ENCODE measurements at regions not wholly inside any gene's neighbourhood (a gene's known extent, or its start where the extent isn't known, plus 50 kb on each side); places are given as distances from the start of the nearest gene placed in this dataset.
A peak's percentile ranks its signal among the peaks of the same experiment; 100 is the strongest.

DNA sequence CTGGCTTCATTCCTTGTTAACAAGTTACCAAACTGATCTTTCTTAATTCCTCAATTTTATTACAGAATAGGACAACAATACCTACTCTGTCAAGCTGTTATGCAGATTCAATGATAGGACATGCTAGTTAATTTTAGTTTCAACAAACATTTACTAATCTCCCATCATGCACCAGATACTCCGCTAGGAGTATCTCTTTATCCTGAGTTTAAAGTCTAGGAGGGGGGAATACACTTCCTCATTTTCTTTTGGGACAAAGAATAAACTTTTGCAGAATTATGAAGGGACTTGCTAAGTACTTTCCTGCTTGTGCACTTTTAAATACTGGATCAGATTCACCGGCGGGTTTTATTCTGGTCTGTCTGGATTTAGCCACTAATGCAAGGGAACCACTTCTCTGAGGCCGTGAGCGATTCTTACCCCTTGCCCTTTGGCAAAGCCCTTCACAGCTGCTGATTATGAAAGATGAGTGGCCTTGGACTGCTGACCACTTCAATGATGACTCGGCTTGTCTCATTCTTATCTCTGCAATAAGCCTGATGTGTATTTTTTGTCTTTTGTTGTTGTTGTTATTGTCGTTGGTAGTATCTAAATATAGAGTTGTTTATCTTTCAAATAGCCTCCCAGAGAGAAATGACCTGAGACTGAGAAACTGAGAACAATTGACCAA is 73.9 kb downstream of the RMI1 start:
- H3K27me3 ChIP-seq, result no peaks in the 10 kb centered on the region
- peak; percentile 35 to 87 (median 77) for DNase-seq
- no peak overlapping the region for H3K4me3 ChIP-seq
- 32 to 40% (median 36%) methylated on average over 7 of the region's 7 CpGs for WGBS, 4 donors
- intact Hi-C loops (cut with DNase I), result no loop called here
- H3K36me3 ChIP-seq (replicated peaks in 1 of 2), result no peaks in the 10 kb centered on the region
- TF ChIP-seq, protein P1, sequence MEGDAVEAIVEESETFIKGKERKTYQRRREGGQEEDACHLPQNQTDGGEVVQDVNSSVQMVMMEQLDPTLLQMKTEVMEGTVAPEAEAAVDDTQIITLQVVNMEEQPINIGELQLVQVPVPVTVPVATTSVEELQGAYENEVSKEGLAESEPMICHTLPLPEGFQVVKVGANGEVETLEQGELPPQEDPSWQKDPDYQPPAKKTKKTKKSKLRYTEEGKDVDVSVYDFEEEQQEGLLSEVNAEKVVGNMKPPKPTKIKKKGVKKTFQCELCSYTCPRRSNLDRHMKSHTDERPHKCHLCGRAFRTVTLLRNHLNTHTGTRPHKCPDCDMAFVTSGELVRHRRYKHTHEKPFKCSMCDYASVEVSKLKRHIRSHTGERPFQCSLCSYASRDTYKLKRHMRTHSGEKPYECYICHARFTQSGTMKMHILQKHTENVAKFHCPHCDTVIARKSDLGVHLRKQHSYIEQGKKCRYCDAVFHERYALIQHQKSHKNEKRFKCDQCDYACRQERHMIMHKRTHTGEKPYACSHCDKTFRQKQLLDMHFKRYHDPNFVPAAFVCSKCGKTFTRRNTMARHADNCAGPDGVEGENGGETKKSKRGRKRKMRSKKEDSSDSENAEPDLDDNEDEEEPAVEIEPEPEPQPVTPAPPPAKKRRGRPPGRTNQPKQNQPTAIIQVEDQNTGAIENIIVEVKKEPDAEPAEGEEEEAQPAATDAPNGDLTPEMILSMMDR (IDR thresholded peaks at IDR 0.05), result no peak
- TF ChIP-seq POLR2A (IDR thresholded peaks at IDR 0.05), result no peak
- peak overlapping the region in 3 of 5 donors; percentile 53 to 66 (median 63) for H3K27ac ChIP-seq
- H3K9me3 ChIP-seq (replicated peaks in 1 of 3), result no peaks in the 10 kb centered on the region
- H3K4me1 ChIP-seq (replicated peaks in 1 of 2), result peaks cover 17 to 27% of the 10 kb centered on the region in 2 donors

DNA sequence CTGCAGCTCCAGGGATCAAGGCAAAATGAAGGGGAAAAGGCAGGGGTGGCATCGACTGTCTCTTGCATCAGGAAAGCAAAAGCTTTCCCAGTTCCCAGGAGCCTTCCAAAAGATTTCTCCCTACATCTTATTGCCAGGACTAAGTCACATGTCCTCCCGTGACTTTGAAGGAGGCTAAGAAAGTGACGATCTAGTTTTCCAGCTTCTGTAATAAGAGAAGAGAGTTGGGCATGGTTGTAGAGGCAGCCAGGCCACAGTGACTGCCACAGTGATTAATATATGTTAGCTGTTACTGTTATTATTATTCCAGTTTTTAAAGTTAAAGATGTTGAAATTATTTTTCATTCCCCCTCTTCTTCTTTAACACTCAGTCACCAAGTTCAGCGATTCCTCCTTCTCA is 77.1 kb downstream of the RMI1 start:
- no peaks in the 10 kb centered on the region for H3K27me3 ChIP-seq
- intact Hi-C loops (cut with DNase I), result no loop called here
- no peaks in the 10 kb centered on the region for H3K9me3 ChIP-seq (replicated peaks in 1 of 3)
- peaks cover 17 to 27% of the 10 kb centered on the region in 2 donors for H3K4me1 ChIP-seq (replicated peaks in 1 of 2)
- no peak for TF ChIP-seq POLR2A (IDR thresholded peaks at IDR 0.05)
- TF ChIP-seq, protein P1 (IDR thresholded peaks at IDR 0.05), result no peak
- no peaks in the 10 kb centered on the region for H3K36me3 ChIP-seq (replicated peaks in 1 of 2)
- WGBS, 4 donors, result 76 to 96% (median 89%) methylated on average over 4 of the region's 4 CpGs
- no peak overlapping the region for H3K4me3 ChIP-seq
- DNase-seq, result no peak
- H3K27ac ChIP-seq, result no peak overlapping the region

DNA sequence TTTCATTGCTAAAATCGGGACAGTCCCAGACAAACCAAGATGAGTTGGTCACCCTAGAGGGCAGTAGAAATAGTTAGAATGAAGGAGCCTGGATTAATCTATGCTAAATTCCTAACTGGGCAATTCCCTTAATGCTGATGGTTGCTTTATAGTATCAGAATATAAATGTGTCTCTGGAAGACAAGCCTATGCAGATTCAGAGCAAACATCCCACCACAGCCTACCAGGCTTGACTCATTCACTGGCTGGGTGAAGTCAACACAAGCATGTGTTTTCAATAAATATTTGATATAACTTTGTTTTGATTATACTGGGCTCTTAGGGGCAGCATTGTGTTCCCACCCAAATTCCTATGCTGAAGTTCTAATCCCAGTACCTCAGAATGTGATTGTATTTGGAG is 79.3 kb downstream of the RMI1 start:
- TF ChIP-seq, protein P1 (IDR thresholded peaks at IDR 0.05), result no peak
- TF ChIP-seq POLR2A (IDR thresholded peaks at IDR 0.05), result no peak
- H3K4me3 ChIP-seq, result no peak overlapping the region
- intact Hi-C loops (cut with DNase I), result no loop called here
- H3K27ac ChIP-seq, result no peak overlapping the region
- no peak for DNase-seq
- H3K27me3 ChIP-seq, result no peaks in the 10 kb centered on the region
- no peaks in the 10 kb centered on the region for H3K36me3 ChIP-seq (replicated peaks in 1 of 2)
- WGBS, 4 donors, result 75 to 94% (median 86%) methylated on average over 1 of the region's 1 CpG
- H3K4me1 ChIP-seq (replicated peaks in 1 of 2), result peaks cover 14 to 17% of the 10 kb centered on the region in 2 donors
- H3K9me3 ChIP-seq (replicated peaks in 1 of 3), result no peaks in the 10 kb centered on the region

DNA sequence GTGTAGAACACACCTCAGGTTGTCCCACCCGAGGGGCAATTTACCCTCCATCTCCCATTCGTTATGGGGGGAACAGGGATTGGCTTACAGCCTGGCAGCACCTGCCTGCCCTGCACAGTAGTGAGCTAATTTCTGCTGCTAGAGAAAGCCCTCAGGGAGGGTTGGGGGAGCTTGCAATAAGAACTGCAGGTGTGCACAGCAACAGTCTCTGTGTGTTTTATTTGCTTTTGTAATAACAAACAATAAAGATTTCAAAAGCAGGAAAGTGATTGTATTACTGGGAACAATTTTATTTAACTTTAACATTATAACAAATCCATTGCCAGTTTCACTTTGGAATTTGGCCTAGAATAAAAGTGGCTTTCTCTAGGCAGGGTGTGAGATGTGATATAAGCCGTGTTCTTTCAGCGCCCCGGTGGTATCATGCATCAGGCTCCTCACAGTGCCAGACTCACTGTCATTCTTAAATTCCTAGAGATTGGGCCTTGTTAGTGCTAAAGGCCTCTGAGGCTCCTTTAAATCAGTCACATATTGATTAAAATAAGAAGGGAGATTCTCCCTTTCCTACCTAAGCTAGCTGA is 81.1 kb downstream of the RMI1 start:
- no peaks in the 10 kb centered on the region for H3K9me3 ChIP-seq (replicated peaks in 1 of 3)
- no peaks in the 10 kb centered on the region for H3K27me3 ChIP-seq
- TF ChIP-seq, protein P1 (IDR thresholded peaks at IDR 0.05), result no peak
- no peak for TF ChIP-seq POLR2A (IDR thresholded peaks at IDR 0.05)
- peaks cover 2 to 3% of the 10 kb centered on the region in 2 donors for H3K4me1 ChIP-seq (replicated peaks in 1 of 2)
- DNase-seq, result no peak
- WGBS, 4 donors, result 60 to 83% (median 73%) methylated on average over 3 to 5 of the region's 5 CpGs
- no peaks in the 10 kb centered on the region for H3K36me3 ChIP-seq (replicated peaks in 1 of 2)
- intact Hi-C loops (cut with DNase I), result no loop called here
- H3K4me3 ChIP-seq, result no peak overlapping the region
- H3K27ac ChIP-seq, result no peak overlapping the region
